Esophagus muscularis mucosa (tissue), 4 donors: ENCODE measurements at regions not wholly inside any gene's neighbourhood (a gene's known extent, or its start where the extent isn't known, plus 50 kb on each side); places are given as distances from the start of the nearest gene placed in this dataset.

Experiments
- DNase-seq: peaks from one replicate; pipeline ENCODE4 v3.0.0-alpha.2; 2017; ENCODE audit errors: extremely low spot score
- H3K27ac ChIP-seq, 4 donors: fragments of 200-600 bp; sonication (generic); replicated peaks in 1 of 4; 1 replicate in 3 of 4; 2 replicates in 1 of 4; pipeline ENCODE4 v1.5.1; 2016 to 2019; ENCODE audit warnings: mild to moderate bottlenecking in 1 of 4
- H3K27me3 ChIP-seq, 4 donors: fragments of 200-600 bp; sonication (generic); one replicate each; pipeline versions ENCODE4 v1.5.1 to v1.6.0; 2016 to 2019
- H3K36me3 ChIP-seq, 4 donors: fragments of 200-600 bp; sonication (generic); one replicate each; pipeline ENCODE4 v1.5.1; 2016 to 2019
- H3K4me1 ChIP-seq, 4 donors: fragments of 200-600 bp; sonication (generic); one replicate each; pipeline ENCODE4 v1.5.1; 2016 to 2019
- H3K4me3 ChIP-seq, 4 donors: fragments of 200-600 bp; sonication (generic); 1 replicate in 2 of 4; 2 replicates in 2 of 4; pipeline ENCODE4 v1.5.1; 2016 to 2019; ENCODE audit warnings: mild to moderate bottlenecking in 4 of 4, moderate library complexity in 1 of 4
- H3K9me3 ChIP-seq, 4 donors: fragments of 200-600 bp; sonication (generic); 1 replicate in 3 of 4; 2 replicates in 1 of 4; pipeline ENCODE4 v1.5.1; 2016 to 2019
- EP300 ChIP-seq: sonication (generic); formaldehyde crosslinking; IDR thresholded peaks from one replicate; pipeline ENCODE4 v1.6.1; 2017; ENCODE audit warnings: antibody characterized with exemption
- POLR2A ChIP-seq: fragments of 450-650 bp; IDR thresholded peaks from one replicate; pipeline ENCODE4 v1.6.1; 2017; ENCODE audit warnings: antibody characterized with exemption, moderate library complexity, mild to moderate bottlenecking, low read depth
- POLR2AphosphoS5 ChIP-seq, 2 donors: sonication (generic); formaldehyde crosslinking; IDR thresholded peaks; one replicate each; pipeline ENCODE4 v1.6.1; 2017; ENCODE audit warnings: antibody characterized with exemption in 2 of 2
- WGBS: methylation state at CpG from one replicate; pipeline ENCODE4 v1.1.5; 2018; 5-methylcytosine and 5-hydroxymethylcytosine counted together
- intact Hi-C: fragments of 100-400 bp; cut with DNase I; formaldehyde crosslinking; loops from one replicate; pipeline ENCODE4 v1.15.1; 2023
- TF ChIP-seq, protein P1 (sequence below), 3 experiments: fragments of 200-600 bp in 2 of 3; fragments of 450-650 bp in 1 of 3; sonication (generic) in 2 of 3; IDR thresholded peaks; one replicate each; pipeline ENCODE4 v1.5.1; 2017 to 2019; ENCODE audit warnings: antibody characterized with exemption in 3 of 3, mild to moderate bottlenecking in 2 of 3, moderate library complexity in 1 of 3

GRCh38 chr20:60840971-60841370 lies 411.1 kb upstream of the CDH4 start:
- no peaks in the 10 kb centered on the region for H3K27me3 ChIP-seq
- TF ChIP-seq, protein P1, sequence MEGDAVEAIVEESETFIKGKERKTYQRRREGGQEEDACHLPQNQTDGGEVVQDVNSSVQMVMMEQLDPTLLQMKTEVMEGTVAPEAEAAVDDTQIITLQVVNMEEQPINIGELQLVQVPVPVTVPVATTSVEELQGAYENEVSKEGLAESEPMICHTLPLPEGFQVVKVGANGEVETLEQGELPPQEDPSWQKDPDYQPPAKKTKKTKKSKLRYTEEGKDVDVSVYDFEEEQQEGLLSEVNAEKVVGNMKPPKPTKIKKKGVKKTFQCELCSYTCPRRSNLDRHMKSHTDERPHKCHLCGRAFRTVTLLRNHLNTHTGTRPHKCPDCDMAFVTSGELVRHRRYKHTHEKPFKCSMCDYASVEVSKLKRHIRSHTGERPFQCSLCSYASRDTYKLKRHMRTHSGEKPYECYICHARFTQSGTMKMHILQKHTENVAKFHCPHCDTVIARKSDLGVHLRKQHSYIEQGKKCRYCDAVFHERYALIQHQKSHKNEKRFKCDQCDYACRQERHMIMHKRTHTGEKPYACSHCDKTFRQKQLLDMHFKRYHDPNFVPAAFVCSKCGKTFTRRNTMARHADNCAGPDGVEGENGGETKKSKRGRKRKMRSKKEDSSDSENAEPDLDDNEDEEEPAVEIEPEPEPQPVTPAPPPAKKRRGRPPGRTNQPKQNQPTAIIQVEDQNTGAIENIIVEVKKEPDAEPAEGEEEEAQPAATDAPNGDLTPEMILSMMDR (IDR thresholded peaks at IDR 0.05) = no peak
- TF ChIP-seq EP300 (no peak), POLR2A (no peak), POLR2AphosphoS5 (IDR thresholded peaks at IDR 0.05) (no peak)
- no peak for DNase-seq
- H3K36me3 ChIP-seq = no peaks in the 10 kb centered on the region
- no peak overlapping the region for H3K27ac ChIP-seq
- H3K9me3 ChIP-seq = no peaks in the 10 kb centered on the region
- WGBS = 75% methylated on average over 3 of the region's 3 CpGs
- intact Hi-C loops = loop anchor here (10.0 kb wide), 1 partner anchor 284 kb away; no protein-coding TSS in a partner anchor
- H3K4me1 ChIP-seq = peaks cover 0 to 24% (median 21%) of the 10 kb centered on the region in 4 donors
- no peak overlapping the region for H3K4me3 ChIP-seq

DNA sequence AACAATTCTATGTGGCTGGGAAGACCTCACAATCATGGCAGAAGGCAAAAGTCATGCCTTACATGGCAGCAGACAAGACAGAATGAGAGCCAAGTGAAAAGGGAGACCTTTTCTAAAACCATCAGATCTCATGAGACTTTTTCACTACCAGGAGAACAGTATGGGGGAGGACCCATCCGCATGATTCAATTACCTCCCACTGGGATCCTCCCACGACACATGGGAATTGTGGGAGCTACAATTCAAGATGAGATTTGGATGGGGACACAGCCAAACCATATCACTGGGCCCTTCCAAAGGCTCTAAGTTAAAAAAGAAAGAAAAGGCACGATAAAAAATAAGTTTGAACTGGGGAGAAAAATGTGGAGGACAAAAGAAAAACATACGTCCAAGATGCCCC lies 406.9 kb upstream of the CDH4 start:
- Histone ChIP-seq H3K4me3 (no peak overlapping the region), H3K27me3 (no peaks in the 10 kb centered on the region), H3K36me3 (no peaks in the 10 kb centered on the region), H3K9me3 (no peaks in the 10 kb centered on the region), H3K27ac (no peak overlapping the region), H3K4me1 (no peaks in the 10 kb centered on the region)
- 76% methylated on average over 4 of the region's 4 CpGs for WGBS
- no peak for DNase-seq
- TF ChIP-seq EP300 (no peak), POLR2AphosphoS5 (IDR thresholded peaks at IDR 0.05) (no peak), POLR2A (no peak)
- TF ChIP-seq, protein P1 (IDR thresholded peaks at IDR 0.05) = no peak
- intact Hi-C loops = loop anchor here (10.0 kb wide), 1 partner anchor 280 kb away; no protein-coding TSS in a partner anchor

DNA sequence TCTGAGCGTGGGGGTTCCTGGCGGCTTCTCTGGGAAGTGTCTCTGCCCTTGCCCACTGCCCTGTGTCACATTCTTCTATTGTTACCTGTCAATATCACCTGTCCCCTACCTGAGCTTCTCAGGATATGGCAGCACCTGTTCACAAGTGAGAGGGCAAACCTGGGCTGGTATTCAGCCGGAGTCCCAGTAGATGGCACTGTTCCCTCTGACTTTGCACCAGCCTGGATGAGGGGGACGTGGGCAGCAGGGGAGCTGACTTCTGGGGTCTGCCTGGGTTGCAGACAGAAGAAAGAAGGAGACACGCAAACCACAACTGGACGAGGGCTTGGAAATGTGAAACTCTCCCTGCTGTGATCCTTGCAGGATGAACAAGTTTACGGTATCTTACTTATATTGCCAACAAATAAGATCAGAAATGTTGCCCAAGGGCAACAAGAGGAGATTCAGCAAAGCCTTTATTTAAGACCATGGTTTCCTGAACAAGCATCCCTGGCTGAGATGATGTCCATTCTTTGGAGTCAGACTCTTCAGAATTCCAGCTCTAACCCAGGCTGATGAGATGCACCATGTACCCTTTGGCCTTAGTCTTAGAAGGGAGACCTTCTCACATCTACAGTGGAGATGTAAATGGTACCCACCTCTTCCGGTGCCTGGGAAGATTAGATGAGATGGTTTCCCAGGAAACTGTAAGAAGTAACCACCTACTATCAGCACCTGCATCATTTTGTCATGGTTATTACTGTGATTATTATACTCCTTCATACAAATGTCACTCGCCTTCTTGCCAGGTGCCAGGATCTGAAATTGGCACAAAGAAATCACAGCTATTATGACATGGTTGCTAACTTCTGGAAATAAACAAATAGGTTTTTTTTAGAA lies 400.0 kb upstream of the CDH4 start:
- H3K9me3 ChIP-seq = peaks cover 0 to 13% (median 8%) of the 10 kb centered on the region in 4 donors
- no peaks in the 10 kb centered on the region for H3K27me3 ChIP-seq
- no peak overlapping the region for H3K27ac ChIP-seq
- no peaks in the 10 kb centered on the region for H3K4me1 ChIP-seq
- no peaks in the 10 kb centered on the region for H3K36me3 ChIP-seq
- DNase-seq = no peak
- no peak for TF ChIP-seq POLR2AphosphoS5 (IDR thresholded peaks at IDR 0.05)
- TF ChIP-seq, protein P1 (IDR thresholded peaks at IDR 0.05) = peak; percentile 22 to 38 (median 34)
- intact Hi-C loops = no loop called here
- 38% methylated on average over 9 of the region's 9 CpGs for WGBS
- H3K4me3 ChIP-seq = no peak overlapping the region

DNA sequence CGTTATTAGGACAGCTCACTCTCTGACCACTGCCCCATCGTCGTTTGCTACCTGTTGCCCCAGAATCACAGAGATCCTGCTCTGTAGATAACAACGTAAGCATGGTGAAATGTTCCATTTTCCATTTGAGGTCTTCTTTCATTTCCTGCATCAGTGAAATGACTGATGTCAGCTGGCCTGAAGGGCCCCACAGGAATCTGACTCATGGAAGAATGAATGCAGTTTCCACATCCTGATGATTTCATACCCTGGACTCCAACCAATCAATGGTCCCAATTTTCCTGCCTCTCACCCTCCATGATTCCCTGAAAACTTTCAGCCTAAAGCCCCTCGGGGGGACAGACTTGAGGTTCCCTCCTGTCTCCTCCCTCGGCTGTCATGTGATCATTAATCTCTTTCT lies 394.4 kb upstream of the CDH4 start:
- intact Hi-C loops = no loop called here
- Histone ChIP-seq H3K4me1 (no peaks in the 10 kb centered on the region), H3K9me3 (peaks cover 0 to 13% (median 8%) of the 10 kb centered on the region in 4 donors), H3K4me3 (no peak overlapping the region), H3K27ac (no peak overlapping the region), H3K36me3 (no peaks in the 10 kb centered on the region), H3K27me3 (no peaks in the 10 kb centered on the region)
- TF ChIP-seq, protein P1 (IDR thresholded peaks at IDR 0.05) = no peak
- TF ChIP-seq EP300 = no peak
- no peak for DNase-seq
- WGBS = 68% methylated on average over 6 of the region's 6 CpGs
